ENCODE measurements at regions not wholly inside any gene's neighbourhood (a gene's known extent, or its start where the extent isn't known, plus 50 kb on each side); places are given as distances from the start of the nearest gene placed in this dataset.

GRCh38 chr6:170212051-170212756 lies 78.7 kb downstream of the DLL1 start:
- H3K4me1 ChIP-seq (ENCODE audit: control insufficient read depth, insufficient read depth, low read length): no peaks in the 10 kb centered on the region
- no peaks in the 10 kb centered on the region for H3K36me3 ChIP-seq (ENCODE audit: control insufficient read depth in 2 of 2, insufficient read depth in 2 of 2, low read length in 2 of 2)
- H3K4me3 ChIP-seq (ENCODE audit: low read length in 2 of 2): no peak overlapping the region
- H3K9ac ChIP-seq (ENCODE audit: low read length in 2 of 2): no peak overlapping the region
- H3K9me3 ChIP-seq (ENCODE audit: control insufficient read depth in 2 of 2, low read length in 2 of 2): no peaks in the 10 kb centered on the region
- peaks cover 4 to 12% of the 10 kb centered on the region in 2 donors for H3K27me3 ChIP-seq (ENCODE audit: control insufficient read depth in 1 of 2, insufficient read depth in 2 of 2, low read length in 2 of 2)
- H3K27ac ChIP-seq (ENCODE audit: low read length): no peak overlapping the region

DNA sequence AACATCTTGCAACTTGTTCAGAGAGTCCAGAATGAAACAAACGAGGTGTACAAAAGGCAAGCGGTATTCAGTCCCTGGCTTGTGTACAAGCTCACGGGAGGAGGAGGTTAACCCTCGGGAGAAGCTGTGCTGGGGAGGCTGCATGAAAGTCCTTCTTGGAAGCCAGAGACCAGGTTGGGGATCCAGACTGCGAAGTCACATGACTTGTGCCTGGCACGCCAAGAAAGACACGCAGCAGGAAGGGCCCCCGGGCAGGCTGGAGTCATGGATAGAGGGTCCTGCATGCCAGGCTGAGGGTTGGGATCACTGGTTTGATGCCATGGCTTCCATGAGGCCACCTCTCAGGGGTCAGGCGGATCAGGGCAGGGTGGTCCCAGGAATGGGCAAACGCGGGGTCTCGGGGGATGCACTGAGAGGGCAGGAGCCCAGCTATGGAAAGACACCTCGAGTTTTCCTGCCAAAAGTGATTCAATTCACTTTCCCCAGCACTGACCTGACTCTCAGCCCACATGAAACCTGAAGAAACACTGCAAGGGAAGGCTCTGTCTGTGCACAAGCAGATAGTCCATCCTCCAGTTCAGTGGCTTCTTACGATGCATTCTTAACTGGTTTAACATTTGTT lies 79.4 kb downstream of the DLL1 start:
- Histone ChIP-seq H3K27me3 (ENCODE audit: control insufficient read depth in 1 of 2, insufficient read depth in 2 of 2, low read length in 2 of 2) (peaks cover 4 to 12% of the 10 kb centered on the region in 2 donors), H3K4me1 (ENCODE audit: control insufficient read depth, insufficient read depth, low read length) (no peaks in the 10 kb centered on the region), H3K4me3 (ENCODE audit: low read length in 2 of 2) (no peak overlapping the region), H3K27ac (ENCODE audit: low read length) (no peak overlapping the region), H3K9ac (ENCODE audit: low read length in 2 of 2) (no peak overlapping the region), H3K36me3 (ENCODE audit: control insufficient read depth in 2 of 2, insufficient read depth in 2 of 2, low read length in 2 of 2) (no peaks in the 10 kb centered on the region), H3K9me3 (ENCODE audit: control insufficient read depth in 2 of 2, low read length in 2 of 2) (no peaks in the 10 kb centered on the region)

DNA sequence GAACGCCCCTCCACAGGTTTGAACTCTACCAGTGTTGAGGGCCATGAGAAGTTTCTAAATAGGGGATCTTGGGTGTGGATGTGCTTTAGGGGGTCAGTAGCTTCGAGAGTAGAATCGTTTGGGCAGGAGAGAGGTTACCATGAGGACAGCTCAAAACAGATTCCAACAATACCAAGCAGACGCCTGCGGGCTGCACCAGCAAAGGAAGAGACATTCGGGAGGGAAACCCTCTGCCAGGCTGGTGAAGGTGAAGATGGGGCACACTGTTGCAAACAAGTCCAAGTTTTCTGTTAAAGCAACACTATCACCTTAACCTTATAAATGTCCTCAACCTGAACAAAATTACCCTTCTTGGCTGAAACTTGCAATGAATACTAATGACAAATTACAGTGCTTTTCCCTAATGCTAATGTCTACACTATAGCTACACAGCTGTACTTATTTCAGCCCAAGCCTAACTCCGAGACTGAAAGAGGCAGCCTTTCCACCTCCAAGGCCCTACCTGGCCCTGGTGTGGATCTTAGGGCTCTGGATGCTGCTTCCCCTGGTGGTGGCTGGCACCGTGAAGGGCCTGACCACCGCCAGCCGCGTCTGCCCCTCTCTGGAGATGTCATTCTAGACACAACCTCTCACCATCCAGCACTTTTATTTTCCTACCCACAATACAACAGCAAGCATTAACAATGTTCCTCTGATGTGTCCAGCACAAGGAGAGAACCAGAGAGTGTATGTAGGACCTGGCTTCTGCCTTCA lies 80.1 kb downstream of the DLL1 start:
- no peak overlapping the region for H3K27ac ChIP-seq (ENCODE audit: low read length)
- H3K4me1 ChIP-seq (ENCODE audit: control insufficient read depth, insufficient read depth, low read length): no peaks in the 10 kb centered on the region
- no peak overlapping the region for H3K4me3 ChIP-seq (ENCODE audit: low read length in 2 of 2)
- H3K36me3 ChIP-seq (ENCODE audit: control insufficient read depth in 2 of 2, insufficient read depth in 2 of 2, low read length in 2 of 2): no peaks in the 10 kb centered on the region
- H3K9ac ChIP-seq (ENCODE audit: low read length in 2 of 2): no peak overlapping the region
- peaks cover 4 to 12% of the 10 kb centered on the region in 2 donors for H3K27me3 ChIP-seq (ENCODE audit: control insufficient read depth in 1 of 2, insufficient read depth in 2 of 2, low read length in 2 of 2)
- no peaks in the 10 kb centered on the region for H3K9me3 ChIP-seq (ENCODE audit: control insufficient read depth in 2 of 2, low read length in 2 of 2)

DNA sequence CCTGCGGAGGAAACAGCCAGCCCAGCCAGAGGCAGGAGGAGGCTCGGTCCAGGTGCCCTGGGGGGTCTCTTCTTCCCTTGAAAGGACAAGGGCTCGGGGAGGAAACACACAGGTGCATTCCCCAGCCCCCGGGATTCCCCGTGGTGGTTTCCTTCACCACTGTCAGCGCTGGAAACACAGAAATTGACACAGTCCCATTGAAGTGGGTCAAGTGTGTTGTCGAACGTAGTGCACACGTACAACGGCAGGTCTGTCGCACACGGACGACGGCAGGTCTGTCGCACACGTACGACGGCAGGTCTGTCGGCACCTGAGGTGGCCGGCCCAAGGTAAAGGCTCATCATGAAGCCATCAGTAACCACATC lies 80.9 kb downstream of the DLL1 start:
- Histone ChIP-seq H3K27me3 (ENCODE audit: control insufficient read depth in 1 of 2, insufficient read depth in 2 of 2, low read length in 2 of 2) (peaks cover 4 to 12% of the 10 kb centered on the region in 2 donors), H3K36me3 (ENCODE audit: control insufficient read depth in 2 of 2, insufficient read depth in 2 of 2, low read length in 2 of 2) (no peaks in the 10 kb centered on the region), H3K4me1 (ENCODE audit: control insufficient read depth, insufficient read depth, low read length) (no peaks in the 10 kb centered on the region), H3K27ac (ENCODE audit: low read length) (no peak overlapping the region), H3K9ac (ENCODE audit: low read length in 2 of 2) (no peak overlapping the region), H3K9me3 (ENCODE audit: control insufficient read depth in 2 of 2, low read length in 2 of 2) (no peaks in the 10 kb centered on the region), H3K4me3 (ENCODE audit: low read length in 2 of 2) (no peak overlapping the region)

- H3K36me3 ChIP-seq (ENCODE audit: control insufficient read depth in 2 of 2, insufficient read depth in 2 of 2, low read length in 2 of 2): no peaks in the 10 kb centered on the region
- no peaks in the 10 kb centered on the region for H3K9me3 ChIP-seq (ENCODE audit: control insufficient read depth in 2 of 2, low read length in 2 of 2)
- no peak overlapping the region for H3K27ac ChIP-seq (ENCODE audit: low read length)
- no peak overlapping the region for H3K4me3 ChIP-seq (ENCODE audit: low read length in 2 of 2)
- no peak overlapping the region for H3K9ac ChIP-seq (ENCODE audit: low read length in 2 of 2)
- no peaks in the 10 kb centered on the region for H3K4me1 ChIP-seq (ENCODE audit: control insufficient read depth, insufficient read depth, low read length)
- peaks cover 4 to 14% of the 10 kb centered on the region in 2 donors for H3K27me3 ChIP-seq (ENCODE audit: control insufficient read depth in 1 of 2, insufficient read depth in 2 of 2, low read length in 2 of 2)
Measured at GRCh38 chr6:170209354-170210025, 81.4 kb downstream of the DLL1 start.

DNA sequence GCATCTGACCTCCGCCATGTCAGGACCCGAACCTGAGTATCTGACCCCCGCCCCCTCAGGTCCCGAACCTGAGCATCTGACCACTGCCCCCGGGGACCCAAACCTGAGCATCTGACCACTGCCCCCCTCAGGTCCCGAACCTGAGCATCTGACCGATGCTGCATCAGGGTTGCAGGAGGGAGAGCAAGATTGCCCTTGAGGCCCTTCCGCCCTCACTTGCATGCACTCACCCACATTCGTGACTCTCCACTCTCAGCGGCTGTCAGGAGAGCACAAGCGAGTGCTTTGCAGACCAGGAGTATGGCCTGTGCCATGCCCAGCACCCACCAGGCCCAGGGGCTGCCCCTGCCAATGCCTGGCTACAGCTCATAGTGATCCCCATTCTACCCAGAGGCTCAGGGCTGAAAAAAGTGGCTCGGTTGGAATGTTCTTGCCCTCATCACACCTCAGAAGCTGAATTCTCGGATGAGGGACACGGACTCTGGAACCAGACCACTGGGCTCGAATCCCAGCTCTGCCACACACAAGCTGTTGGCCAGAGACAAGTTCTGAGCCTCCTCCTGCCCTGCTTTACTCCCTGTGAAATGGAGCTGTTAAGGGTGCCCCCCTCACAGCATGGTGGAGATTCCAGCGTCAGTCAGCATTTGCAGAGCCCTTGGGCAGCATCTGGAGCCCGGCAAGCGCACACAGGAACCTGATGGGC lies 82.1 kb downstream of the DLL1 start:
- Histone ChIP-seq H3K36me3 (ENCODE audit: control insufficient read depth in 2 of 2, insufficient read depth in 2 of 2, low read length in 2 of 2) (no peaks in the 10 kb centered on the region), H3K4me1 (ENCODE audit: control insufficient read depth, insufficient read depth, low read length) (no peaks in the 10 kb centered on the region), H3K9ac (ENCODE audit: low read length in 2 of 2) (no peak overlapping the region), H3K4me3 (ENCODE audit: low read length in 2 of 2) (no peak overlapping the region), H3K27ac (ENCODE audit: low read length) (no peak overlapping the region), H3K27me3 (ENCODE audit: control insufficient read depth in 1 of 2, insufficient read depth in 2 of 2, low read length in 2 of 2) (peaks cover 4 to 14% of the 10 kb centered on the region in 2 donors), H3K9me3 (ENCODE audit: control insufficient read depth in 2 of 2, low read length in 2 of 2) (no peaks in the 10 kb centered on the region)

- no peak overlapping the region for H3K4me3 ChIP-seq (ENCODE audit: low read length in 2 of 2)
- no peaks in the 10 kb centered on the region for H3K4me1 ChIP-seq (ENCODE audit: control insufficient read depth, insufficient read depth, low read length)
- H3K27me3 ChIP-seq (ENCODE audit: control insufficient read depth in 1 of 2, insufficient read depth in 2 of 2, low read length in 2 of 2): peaks cover 4 to 14% of the 10 kb centered on the region in 2 donors
- H3K36me3 ChIP-seq (ENCODE audit: control insufficient read depth in 2 of 2, insufficient read depth in 2 of 2, low read length in 2 of 2): no peaks in the 10 kb centered on the region
- no peak overlapping the region for H3K27ac ChIP-seq (ENCODE audit: low read length)
- no peaks in the 10 kb centered on the region for H3K9me3 ChIP-seq (ENCODE audit: control insufficient read depth in 2 of 2, low read length in 2 of 2)
- no peak overlapping the region for H3K9ac ChIP-seq (ENCODE audit: low read length in 2 of 2)
Measured at GRCh38 chr6:170208182-170208601, 82.7 kb downstream of the DLL1 start.

DNA sequence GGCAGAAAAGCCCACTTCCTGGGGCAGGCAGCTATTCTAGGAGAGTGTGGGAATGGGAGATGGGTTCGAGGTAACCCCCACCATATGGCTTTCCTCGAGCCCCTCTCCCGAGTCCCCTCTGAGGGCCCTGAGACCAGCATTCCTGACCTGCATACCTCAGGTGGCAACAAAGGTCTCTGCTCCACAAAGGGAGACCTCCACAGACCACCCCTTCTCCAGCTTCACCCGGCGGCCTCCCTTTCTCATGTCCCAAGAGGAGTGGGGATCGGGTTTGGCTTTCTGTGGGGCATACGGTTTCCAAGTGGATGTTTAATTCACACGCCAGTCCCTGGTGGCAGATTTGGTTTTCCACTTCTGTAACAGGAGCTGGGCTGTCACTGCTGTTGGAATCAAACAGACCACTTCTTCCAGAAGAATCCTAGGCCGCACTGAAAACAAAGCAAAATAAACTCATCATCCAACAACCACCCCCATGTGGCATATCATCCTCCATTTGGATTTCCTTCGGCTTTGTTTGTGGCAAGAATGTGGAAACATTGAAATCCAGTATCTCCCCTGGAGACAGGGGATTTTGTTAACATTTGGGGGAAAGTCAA lies 83.2 kb downstream of the DLL1 start:
- peaks cover 4 to 14% of the 10 kb centered on the region in 2 donors for H3K27me3 ChIP-seq (ENCODE audit: control insufficient read depth in 1 of 2, insufficient read depth in 2 of 2, low read length in 2 of 2)
- H3K36me3 ChIP-seq (ENCODE audit: control insufficient read depth in 2 of 2, insufficient read depth in 2 of 2, low read length in 2 of 2): no peaks in the 10 kb centered on the region
- H3K9ac ChIP-seq (ENCODE audit: low read length in 2 of 2): no peak overlapping the region
- no peaks in the 10 kb centered on the region for H3K4me1 ChIP-seq (ENCODE audit: control insufficient read depth, insufficient read depth, low read length)
- no peak overlapping the region for H3K27ac ChIP-seq (ENCODE audit: low read length)
- H3K4me3 ChIP-seq (ENCODE audit: low read length in 2 of 2): no peak overlapping the region
- no peaks in the 10 kb centered on the region for H3K9me3 ChIP-seq (ENCODE audit: control insufficient read depth in 2 of 2, low read length in 2 of 2)

DNA sequence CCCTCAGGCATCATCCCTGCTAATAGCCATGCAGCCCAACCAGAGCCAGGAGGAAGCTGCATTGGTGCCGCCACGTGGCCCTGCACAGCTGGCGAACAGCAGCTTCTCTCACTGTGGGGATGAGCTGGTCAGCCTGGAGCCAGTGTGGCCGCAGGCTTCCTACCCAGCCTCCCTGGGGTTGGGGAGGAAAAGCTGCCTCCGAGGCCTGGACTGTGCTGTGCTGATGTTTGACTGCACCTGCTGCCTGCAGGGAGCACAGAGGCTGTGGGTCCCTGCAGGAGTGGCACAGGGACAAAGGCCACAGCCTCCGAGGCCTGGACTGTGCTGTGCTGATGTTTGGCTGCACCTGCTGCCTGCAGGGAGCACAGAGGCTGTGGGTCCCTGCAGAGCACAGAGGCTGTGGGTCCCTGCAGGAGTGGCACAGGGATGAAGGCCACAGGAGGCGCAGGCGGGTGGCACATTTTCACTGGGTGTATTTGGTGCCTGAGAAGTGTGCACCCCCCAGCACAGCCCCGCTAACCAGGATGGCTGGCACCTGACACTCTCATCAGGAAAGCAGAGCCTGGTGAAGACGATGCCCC lies 83.9 kb downstream of the DLL1 start:
- H3K9me3 ChIP-seq (ENCODE audit: control insufficient read depth in 2 of 2, low read length in 2 of 2): no peaks in the 10 kb centered on the region
- H3K4me3 ChIP-seq (ENCODE audit: low read length in 2 of 2): no peak overlapping the region
- H3K27ac ChIP-seq (ENCODE audit: low read length): no peak overlapping the region
- H3K4me1 ChIP-seq (ENCODE audit: control insufficient read depth, insufficient read depth, low read length): no peaks in the 10 kb centered on the region
- H3K27me3 ChIP-seq (ENCODE audit: control insufficient read depth in 1 of 2, insufficient read depth in 2 of 2, low read length in 2 of 2): peaks cover 4 to 14% of the 10 kb centered on the region in 2 donors
- no peak overlapping the region for H3K9ac ChIP-seq (ENCODE audit: low read length in 2 of 2)
- no peaks in the 10 kb centered on the region for H3K36me3 ChIP-seq (ENCODE audit: control insufficient read depth in 2 of 2, insufficient read depth in 2 of 2, low read length in 2 of 2)

- Histone ChIP-seq H3K27ac (ENCODE audit: low read length) (no peak overlapping the region), H3K4me1 (ENCODE audit: control insufficient read depth, insufficient read depth, low read length) (no peaks in the 10 kb centered on the region), H3K4me3 (ENCODE audit: low read length in 2 of 2) (no peak overlapping the region), H3K27me3 (ENCODE audit: control insufficient read depth in 1 of 2, insufficient read depth in 2 of 2, low read length in 2 of 2) (peaks cover 4 to 11% of the 10 kb centered on the region in 2 donors), H3K36me3 (ENCODE audit: control insufficient read depth in 2 of 2, insufficient read depth in 2 of 2, low read length in 2 of 2) (no peaks in the 10 kb centered on the region), H3K9me3 (ENCODE audit: control insufficient read depth in 2 of 2, low read length in 2 of 2) (no peaks in the 10 kb centered on the region), H3K9ac (ENCODE audit: low read length in 2 of 2) (no peak overlapping the region)
Measured at GRCh38 chr6:170206317-170206621, 84.6 kb downstream of the DLL1 start.
